ENCODE measurements at regions not wholly inside any gene's neighbourhood (a gene's known extent, or its start where the extent isn't known, plus 50 kb on each side); places are given as distances from the start of the nearest gene placed in this dataset.

GRCh38 chr12:13597166-13597565 is 384.2 kb downstream of the GRIN2B start:
- Histone ChIP-seq H4K20me1 (ENCODE audit: insufficient read depth, low read length) (no peaks in the 10 kb centered on the region), H3K9ac (ENCODE audit: low read depth, low read length) (no peak overlapping the region), H3K27ac (ENCODE audit: insufficient read depth, low read length) (no peak overlapping the region), H2AK5ac (ENCODE audit: low read depth, low read length) (no peak overlapping the region), H4K5ac (ENCODE audit: low read depth, low read length) (no peak overlapping the region), H2BK15ac (ENCODE audit: low read depth, low read length) (no peak overlapping the region), H3K4me3 (ENCODE audit: insufficient read depth, low read depth, low read length) (no peak overlapping the region), H3K9me3 (ENCODE audit: control insufficient read depth, insufficient read depth, low read length) (no peaks in the 10 kb centered on the region), H2AFZ (replicated peaks; ENCODE audit: low read length, poor library complexity) (no peak overlapping the region), H3K56ac (ENCODE audit: extremely low read depth, insufficient read depth, low read length) (no peak overlapping the region), H3K4ac (ENCODE audit: low read depth, low read length) (no peak overlapping the region), H3K18ac (ENCODE audit: low read depth, low read length) (no peak overlapping the region), H3K4me1 (ENCODE audit: control insufficient read depth, insufficient read depth, low read length) (no peaks in the 10 kb centered on the region), H3K14ac (replicated peaks; ENCODE audit: low read depth, low read length) (no peak overlapping the region), H3K23ac (ENCODE audit: low read depth, low read length) (no peak overlapping the region), H3K4me2 (ENCODE audit: low read depth, low read length) (no peak overlapping the region), H4K8ac (ENCODE audit: low read depth in 2 of 2, low read length in 2 of 2) (no peak overlapping the region), H3K9me1 (ENCODE audit: insufficient read depth, low read length) (no peaks in the 10 kb centered on the region), H2BK5ac (ENCODE audit: low read depth, low read length, poor library complexity, severe bottlenecking) (no peak overlapping the region), H2BK20ac (ENCODE audit: low read depth, low read length) (no peak overlapping the region), H4K91ac (ENCODE audit: insufficient read depth, low read depth, low read length) (no peak overlapping the region), H3K36me3 (ENCODE audit: control insufficient read depth, insufficient read depth, low read length) (no peaks in the 10 kb centered on the region), H3K27me3 (ENCODE audit: control insufficient read depth, insufficient read depth, low read length) (no peaks in the 10 kb centered on the region), H2AK9ac (replicated peaks; ENCODE audit: low read depth, low read length, poor library complexity) (no peak overlapping the region), H2BK120ac (ENCODE audit: low read depth, low read length) (no peak overlapping the region), H3K79me1 (ENCODE audit: low read depth in 1 of 2, low read length in 2 of 2) (no peaks in the 10 kb centered on the region)
- CTCF ChIA-PET, result no interaction called here
- in situ Hi-C loops (cut with MboI; ENCODE audit: low sequenced_read_pairs) (no loop called here), dilution Hi-C loops (cut with HindIII; ENCODE audit: low sequenced_read_pairs, unreplicated experiment) (no loop called here), intact Hi-C loops (cut with micrococcal nuclease) (no loop called here)
- ATAC-seq (ENCODE audit: low read depth), result no peak
- POLR2A ChIA-PET (ENCODE audit: unreplicated experiment), result no interaction called here
- BruUV-seq (replicated peaks), result no TSS peak
- no peak for DNase-seq
- 40% methylated on average over 1 of the region's 4 CpGs; no CpG with 5 or more reads in 1 of the 2 experiments for WGBS, 2 experiments (ENCODE audit: extremely low coverage in 2 of 2, insufficient read length in 1 of 2)
- no peak for TF ChIP-seq BHLHE40 (IDR thresholded peaks at IDR 0.05; ENCODE audit: low read depth, low read length)
- TF ChIP-seq MAZ (IDR thresholded peaks at IDR 0.05; ENCODE audit: borderline replicate concordance, low read depth, low read length), result no peak
- TF ChIP-seq CHD1 (IDR thresholded peaks at IDR 0.05; ENCODE audit: low read depth, low read length), result no peak
- no peak for TF ChIP-seq ELK1 (IDR thresholded peaks at IDR 0.05; ENCODE audit: borderline replicate concordance, low read depth, low read length)
- no peak for TF ChIP-seq RCOR1 (IDR thresholded peaks at IDR 0.05; ENCODE audit: insufficient replicate concordance, low read length)
- TF ChIP-seq RAD21 (IDR thresholded peaks at IDR 0.05; ENCODE audit: low read length), result no peak
- TF ChIP-seq FOS (IDR thresholded peaks at IDR 0.05; ENCODE audit: low read depth, low read length), result no peak
- TF ChIP-seq CEBPB (IDR thresholded peaks at IDR 0.05; ENCODE audit: low read depth, low read length), result no peak
- no peak for TF ChIP-seq MXI1 (IDR thresholded peaks at IDR 0.05; ENCODE audit: borderline replicate concordance, low read depth, low read length)
- no peak for TF ChIP-seq MAFK (IDR thresholded peaks at IDR 0.05; ENCODE audit: low read depth, low read length)
- TF ChIP-seq USF2 (IDR thresholded peaks at IDR 0.05; ENCODE audit: low read depth, low read length), result no peak
- TF ChIP-seq NFE2L2 (IDR thresholded peaks at IDR 0.05; ENCODE audit: low read depth, low read length), result no peak
- TF ChIP-seq RFX5 (IDR thresholded peaks at IDR 0.05; ENCODE audit: low read depth, low read length), result no peak

All from IMR-90 (cell line).